NCI-H2081 (cell line): ENCODE measurements at regions not wholly inside any gene's neighbourhood (a gene's known extent, or its start where the extent isn't known, plus 50 kb on each side); places are given as distances from the start of the nearest gene placed in this dataset.
A peak's percentile ranks its signal among the peaks of the same experiment; 100 is the strongest.
"Not testable (repeated sequence)": the region's sequence is repeated elsewhere in the genome, so short reads cannot be mapped to it uniquely, and the experiment has no call there.

Source experiments
- DNase-seq, 2 experiments: peaks; one replicate each; lab custom pipeline; 2025; lab: John Stamatoyannopoulos, UW

- DNase-seq = no peak
Observed at GRCh38 chr3:145417678-145418077, 743.3 kb downstream of the PLOD2 start.

GRCh38 chr3:145422556-145422955, 738.4 kb downstream of the PLOD2 start:
- no peak for DNase-seq

GRCh38 chr3:145427355-145427754, 733.6 kb downstream of the PLOD2 start:
- DNase-seq = no peak

- DNase-seq = no peak
Observed at GRCh38 chr3:145429546-145429945, 731.4 kb downstream of the PLOD2 start.

- DNase-seq = no peak
Observed at GRCh38 chr3:145448436-145448835, 712.5 kb downstream of the PLOD2 start.

GRCh38 chr3:145450018-145450682, 710.8 kb downstream of the PLOD2 start:
- DNase-seq = no peak

GRCh38 chr3:145457825-145458552, 703.0 kb downstream of the PLOD2 start:
- no peak for DNase-seq

GRCh38 chr3:145459681-145460080, 701.3 kb downstream of the PLOD2 start:
- not testable (repeated sequence) for DNase-seq

GRCh38 chr3:145471976-145472375, 689.0 kb downstream of the PLOD2 start:
- DNase-seq = no peak

- DNase-seq = not testable (repeated sequence)
Observed at GRCh38 chr3:145482735-145483134, 678.2 kb downstream of the PLOD2 start.

- DNase-seq = no peak
Observed at GRCh38 chr3:145483992-145484391, 677.0 kb downstream of the PLOD2 start.

- DNase-seq = no peak
Observed at GRCh38 chr3:145489011-145489410, 672.0 kb downstream of the PLOD2 start.

GRCh38 chr3:145490088-145491048, 670.6 kb downstream of the PLOD2 start:
- no peak for DNase-seq

- DNase-seq = no peak
Observed at GRCh38 chr3:145492456-145492855, 668.5 kb downstream of the PLOD2 start.

GRCh38 chr3:145517416-145517815, 643.6 kb downstream of the PLOD2 start:
- not testable (repeated sequence) for DNase-seq

- peak in 1 of 2 experiments; percentile 37 for DNase-seq
Observed at GRCh38 chr3:145518639-145519038, 642.3 kb downstream of the PLOD2 start.

GRCh38 chr3:145519398-145520047, 641.5 kb downstream of the PLOD2 start:
- DNase-seq = peak in 1 of 2 experiments; percentile 75

GRCh38 chr3:145522179-145522578, 638.8 kb downstream of the PLOD2 start:
- no peak for DNase-seq

- DNase-seq = no peak
Observed at GRCh38 chr3:145522893-145523651, 637.9 kb downstream of the PLOD2 start.

GRCh38 chr3:145531548-145531947, 629.4 kb downstream of the PLOD2 start:
- DNase-seq = no peak

- DNase-seq = no peak
Observed at GRCh38 chr3:145533696-145534095, 627.3 kb downstream of the PLOD2 start.
